ENCODE measurements at regions not wholly inside any gene's neighbourhood (a gene's known extent, or its start where the extent isn't known, plus 50 kb on each side); places are given as distances from the start of the nearest gene placed in this dataset.

GRCh38 chr22:47816121-47816862, 1053.8 kb downstream of the TBC1D22A start:
- DNase-seq: no peak

GRCh38 chr22:47814474-47814873, 1052.0 kb downstream of the TBC1D22A start:
- no peak for DNase-seq

- no peak for DNase-seq
Observed at GRCh38 chr22:47813661-47814060, 1051.2 kb downstream of the TBC1D22A start.

GRCh38 chr22:47811971-47812370, 1049.5 kb downstream of the TBC1D22A start:
- no peak for DNase-seq

GRCh38 chr22:47810505-47811500, 1048.4 kb downstream of the TBC1D22A start:
- no peak for DNase-seq

- no peak for DNase-seq
Observed at GRCh38 chr22:47808886-47809620, 1046.6 kb downstream of the TBC1D22A start.

GRCh38 chr22:47808236-47808635, 1045.8 kb downstream of the TBC1D22A start:
- DNase-seq: no peak

- DNase-seq: no peak
Observed at GRCh38 chr22:47807506-47807905, 1045.1 kb downstream of the TBC1D22A start.

GRCh38 chr22:47806894-47807293, 1044.4 kb downstream of the TBC1D22A start:
- no peak for DNase-seq

- no peak for DNase-seq
Observed at GRCh38 chr22:47805394-47805935, 1043.0 kb downstream of the TBC1D22A start.

- no peak for DNase-seq
Observed at GRCh38 chr22:47804281-47804680, 1041.8 kb downstream of the TBC1D22A start.

GRCh38 chr22:47802421-47802820, 1040.0 kb downstream of the TBC1D22A start:
- no peak for DNase-seq

GRCh38 chr22:47801541-47802245, 1039.2 kb downstream of the TBC1D22A start:
- DNase-seq: no peak

- DNase-seq: no peak
Observed at GRCh38 chr22:47798229-47798628, 1035.8 kb downstream of the TBC1D22A start.

- DNase-seq: no peak
Observed at GRCh38 chr22:47797342-47797945, 1035.0 kb downstream of the TBC1D22A start.

GRCh38 chr22:47796128-47796908, 1033.9 kb downstream of the TBC1D22A start:
- DNase-seq: no peak

- peak; percentile 9 for DNase-seq
Observed at GRCh38 chr22:47795477-47796127, 1033.2 kb downstream of the TBC1D22A start.

- DNase-seq: peak; percentile 0
Observed at GRCh38 chr22:47794851-47795250, 1032.4 kb downstream of the TBC1D22A start.

- peak; percentile 6 for DNase-seq
Observed at GRCh38 chr22:47793304-47794101, 1031.1 kb downstream of the TBC1D22A start.

All from femur (tissue), 1 donor.